GM08714 (cell line): ENCODE measurements at regions not wholly inside any gene's neighbourhood (a gene's known extent, or its start where the extent isn't known, plus 50 kb on each side); places are given as distances from the start of the nearest gene placed in this dataset.

Experiments used
- H3K4me3 ChIP-seq: fragments of 200-500 bp; sonication (Bioruptor generic); 2 replicates; pipeline ENCODE4 v1.5.1; 2014; ENCODE audit warnings: mild to moderate bottlenecking, low read length, inconsistent platforms
- ZNF274 ChIP-seq: IDR thresholded peaks from 2 replicates; pipeline ENCODE4 v1.6.1; 2012; ENCODE audit warnings: mild to moderate bottlenecking, low read depth, low read length

- no peak overlapping the region for H3K4me3 ChIP-seq
- TF ChIP-seq ZNF274: no peak
Observed at GRCh38 chr3:182722907-182723306, 70.4 kb upstream of the ATP11B start.

GRCh38 chr3:182723596-182723995, 69.7 kb upstream of the ATP11B start:
- TF ChIP-seq ZNF274: no peak

GRCh38 chr3:182725372-182726251, 67.7 kb upstream of the ATP11B start:
- TF ChIP-seq ZNF274: no peak
- H3K4me3 ChIP-seq: no peak overlapping the region

More at GRCh38 chr3:182723596-182723995, 69.7 kb upstream of the ATP11B start:
- no peak overlapping the region for H3K4me3 ChIP-seq

GRCh38 chr3:182726258-182727142, 66.8 kb upstream of the ATP11B start:
- TF ChIP-seq ZNF274: no peak
- H3K4me3 ChIP-seq: no peak overlapping the region

GRCh38 chr3:182728238-182728637, 65.1 kb upstream of the ATP11B start:
- H3K4me3 ChIP-seq: no peak overlapping the region
- no peak for TF ChIP-seq ZNF274

GRCh38 chr3:182729903-182730674, 63.2 kb upstream of the ATP11B start:
- H3K4me3 ChIP-seq: peak overlapping the region; percentile 64; the same call in 1 of the 2 replicates
- TF ChIP-seq ZNF274: no peak

GRCh38 chr3:182730675-182731042, 62.6 kb upstream of the ATP11B start:
- peak overlapping the region; percentile 64; the same call in 1 of the 2 replicates for H3K4me3 ChIP-seq
- no peak for TF ChIP-seq ZNF274

GRCh38 chr3:182731764-182732163, 61.5 kb upstream of the ATP11B start:
- no peak for TF ChIP-seq ZNF274
- H3K4me3 ChIP-seq: no peak overlapping the region

GRCh38 chr3:182732232-182733015, 60.9 kb upstream of the ATP11B start:
- H3K4me3 ChIP-seq: no peak overlapping the region
- TF ChIP-seq ZNF274: no peak

- no peak overlapping the region for H3K4me3 ChIP-seq
- no peak for TF ChIP-seq ZNF274
Observed at GRCh38 chr3:182735672-182736071, 57.6 kb upstream of the ATP11B start.

- TF ChIP-seq ZNF274: no peak
- no peak overlapping the region for H3K4me3 ChIP-seq
Observed at GRCh38 chr3:182737825-182738224, 55.5 kb upstream of the ATP11B start.

GRCh38 chr3:182738583-182739411, 54.5 kb upstream of the ATP11B start:
- no peak overlapping the region for H3K4me3 ChIP-seq
- TF ChIP-seq ZNF274: no peak
